ENCODE measurements at regions not wholly inside any gene's neighbourhood (a gene's known extent, or its start where the extent isn't known, plus 50 kb on each side); places are given as distances from the start of the nearest gene placed in this dataset.
"Not testable (repeated sequence)": the region's sequence is repeated elsewhere in the genome, so short reads cannot be mapped to it uniquely, and the experiment has no call there.

DNA sequence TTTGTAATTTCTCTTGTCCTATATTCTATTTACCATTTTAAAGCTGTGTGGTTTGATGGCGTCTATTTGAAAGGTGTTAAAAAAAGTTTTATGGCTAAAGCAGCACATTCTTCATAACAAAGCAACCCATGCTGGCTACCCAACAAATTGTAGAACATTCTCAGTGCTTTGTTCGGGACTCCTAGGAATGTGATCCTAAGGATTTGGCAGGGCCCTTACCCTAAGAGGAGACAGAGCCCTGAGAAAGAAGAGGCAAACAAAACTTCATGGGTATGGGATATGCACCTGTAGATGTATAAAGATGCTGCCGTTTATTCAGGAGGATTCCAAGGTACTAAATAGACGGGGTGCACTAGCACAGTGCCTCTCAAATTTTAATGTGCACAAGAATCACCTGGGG, 370.8 kb upstream of the DIPK2B start:
- no peak for DNase-seq (ENCODE audit: low spot score)

DNA sequence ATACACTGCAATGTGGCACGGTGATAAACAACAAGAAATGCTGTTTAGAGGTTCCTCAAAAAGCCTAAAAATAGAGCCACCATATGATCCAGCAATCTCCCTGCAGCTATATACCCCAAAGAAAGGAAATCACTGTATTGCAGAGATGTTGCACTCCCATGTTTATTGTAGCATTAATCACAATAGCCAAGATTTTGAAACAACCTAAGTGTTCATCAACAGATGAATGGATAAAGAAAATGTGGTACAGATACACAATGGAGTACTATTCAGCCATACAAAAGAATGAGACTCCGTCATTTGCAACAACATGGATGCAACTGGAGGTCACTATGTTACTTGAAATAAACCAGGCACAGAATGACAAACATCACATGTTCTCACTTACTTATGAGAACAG, 365.8 kb upstream of the DIPK2B start:
- DNase-seq (ENCODE audit: low spot score), result no peak

DNA sequence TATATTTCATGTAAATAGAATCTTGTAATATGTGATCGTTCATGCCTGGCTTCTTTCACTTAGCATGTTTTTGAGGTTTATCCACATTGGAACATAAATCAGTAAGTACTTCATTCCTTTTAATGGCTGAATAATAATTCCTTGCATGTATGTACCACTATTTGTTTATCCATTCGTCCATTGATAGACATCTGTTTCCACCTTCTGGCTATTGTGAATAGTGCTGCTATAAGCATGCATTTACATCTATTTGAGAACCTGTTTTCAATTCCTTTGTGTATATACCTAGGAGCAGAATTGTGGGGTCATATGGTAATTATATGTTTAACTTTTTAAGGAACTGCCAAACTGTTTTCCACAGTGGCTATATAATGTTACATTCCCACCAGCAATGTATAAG, 356.7 kb upstream of the DIPK2B start:
- no peak for DNase-seq (ENCODE audit: low spot score)

DNA sequence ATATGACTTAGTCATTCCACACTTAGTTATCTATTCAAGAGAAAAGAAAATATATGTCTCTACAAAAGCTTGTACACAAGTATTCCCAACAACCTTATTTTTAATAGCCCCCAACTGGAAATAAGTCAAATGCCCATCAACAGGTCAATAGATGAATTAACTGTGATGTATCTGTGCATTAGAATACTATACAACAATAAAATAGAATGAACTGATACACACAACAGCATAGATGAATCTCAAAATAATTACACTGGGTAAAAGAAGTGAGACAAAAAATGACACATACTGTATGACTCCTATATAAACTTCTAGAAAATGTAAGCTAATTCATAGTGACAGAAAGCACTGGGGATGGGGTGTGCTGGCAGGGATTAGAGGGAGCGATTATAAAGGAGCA, 354.1 kb upstream of the DIPK2B start:
- no peak for DNase-seq (ENCODE audit: low spot score)

DNA sequence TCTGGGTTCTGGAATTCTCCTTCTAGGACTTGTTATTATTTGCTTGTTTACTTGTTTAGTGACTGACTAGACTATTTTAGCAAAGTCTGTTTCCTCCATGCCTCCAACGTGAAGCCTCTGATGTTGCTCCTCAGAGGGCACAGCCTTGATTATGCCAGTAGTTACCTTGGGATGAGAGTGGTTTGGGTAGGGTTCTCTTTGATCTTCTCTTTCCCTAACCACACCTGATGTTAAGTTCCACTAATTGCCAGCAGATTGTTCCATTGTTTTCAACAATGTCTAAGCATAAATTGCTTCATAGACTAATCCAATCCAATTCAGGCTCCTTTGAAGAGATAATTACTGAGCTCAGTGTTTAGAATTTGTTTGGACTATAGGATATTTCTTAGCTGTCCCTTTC, 352.7 kb upstream of the DIPK2B start:
- no peak for DNase-seq (ENCODE audit: low spot score)

DNA sequence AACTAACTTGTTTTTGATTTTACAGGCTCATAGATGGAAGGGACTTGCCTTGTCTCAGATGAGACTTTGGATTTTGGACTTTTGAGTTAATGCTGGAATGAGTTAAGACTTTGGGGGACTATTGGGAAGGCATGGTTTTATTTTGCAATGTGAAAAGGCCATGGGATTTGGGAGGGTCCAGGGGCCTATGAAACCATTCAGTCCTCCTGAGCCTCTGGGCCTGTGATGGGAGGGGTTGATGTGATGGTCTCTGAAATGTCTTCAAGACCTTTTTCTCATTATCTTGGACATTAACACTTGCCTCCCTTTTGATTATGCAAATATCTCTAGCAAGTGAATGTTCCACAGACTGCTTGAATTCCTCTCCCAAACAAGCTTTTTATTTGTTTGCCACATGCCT, 346.0 kb upstream of the DIPK2B start:
- DNase-seq (ENCODE audit: low spot score), result not testable (repeated sequence)

DNA sequence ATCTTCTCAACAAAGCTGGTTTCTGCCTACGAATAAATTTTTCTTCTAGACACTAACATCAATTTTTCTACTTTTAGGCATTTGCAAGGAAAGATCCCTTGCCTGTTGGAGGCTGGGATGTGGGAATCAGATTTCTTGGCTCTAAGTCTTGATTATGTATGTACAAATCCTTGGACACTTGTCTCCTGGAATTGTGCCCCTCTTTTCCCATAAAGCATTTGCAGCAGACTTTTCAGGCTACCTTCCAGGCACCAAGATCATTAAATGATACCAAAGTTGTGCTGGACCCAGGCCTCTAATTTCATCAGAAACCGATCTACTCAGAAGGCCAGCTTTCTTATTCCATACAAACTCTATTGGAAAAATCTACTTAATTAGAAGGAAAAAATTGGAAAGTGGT, 339.5 kb upstream of the DIPK2B start:
- no peak for DNase-seq (ENCODE audit: low spot score)

DNA sequence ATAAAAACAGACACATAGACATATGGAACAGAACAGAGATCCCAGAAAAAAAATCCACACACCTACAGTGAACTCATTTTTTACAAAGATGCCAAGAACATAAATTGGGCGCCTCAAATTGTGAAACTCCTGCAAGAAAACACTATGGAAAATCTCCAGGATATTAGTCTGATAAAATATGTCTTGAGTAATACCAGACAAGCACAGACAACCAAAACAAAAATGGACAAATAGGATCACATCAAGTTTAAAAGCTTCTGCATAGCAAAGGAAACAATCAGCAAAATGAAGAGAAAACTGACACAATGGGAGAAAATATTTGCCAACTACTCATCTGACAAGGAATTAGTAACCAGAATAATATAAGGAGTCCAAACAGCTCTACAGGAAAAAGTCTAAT, 337.3 kb upstream of the DIPK2B start:
- no peak for DNase-seq (ENCODE audit: low spot score)

DNA sequence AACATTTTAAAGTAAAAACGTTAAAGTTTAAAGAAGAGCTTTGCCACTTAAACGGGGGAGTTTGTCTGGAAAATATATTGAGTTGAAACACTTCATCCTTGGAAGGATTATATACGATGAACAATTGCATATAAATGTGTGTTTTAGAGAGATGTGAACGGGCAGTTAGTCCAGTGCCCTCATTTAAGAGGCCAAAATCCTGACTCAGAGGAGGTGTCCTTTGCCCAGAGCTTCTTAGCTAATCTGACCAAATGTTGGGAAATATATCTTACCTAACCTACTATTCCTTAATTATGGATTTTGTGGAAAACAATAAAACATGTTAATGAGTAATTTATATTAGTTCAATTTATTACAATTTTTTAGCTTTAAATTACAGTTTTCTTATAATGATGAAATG, 327.2 kb upstream of the DIPK2B start:
- no peak for DNase-seq (ENCODE audit: low spot score)

DNA sequence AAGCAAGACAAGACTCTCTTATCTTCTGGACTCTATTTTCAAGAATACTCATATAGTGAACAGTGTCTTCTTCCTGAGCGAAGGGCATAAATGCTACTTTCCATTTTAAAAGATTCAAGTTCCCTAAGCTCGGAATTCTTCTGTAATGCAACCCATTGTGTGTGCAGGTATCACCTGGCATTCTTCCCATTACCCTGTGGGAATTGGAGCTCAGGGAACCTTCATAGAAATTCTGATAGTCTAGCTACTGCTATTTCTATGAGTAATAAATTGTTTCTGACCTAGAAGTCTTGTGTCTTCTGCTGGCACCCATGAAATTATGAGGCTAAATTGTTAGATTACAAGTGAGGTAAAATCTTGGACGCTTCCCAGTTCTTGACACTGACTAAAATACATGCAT, 324.1 kb upstream of the DIPK2B start:
- no peak for DNase-seq (ENCODE audit: low spot score)

DNA sequence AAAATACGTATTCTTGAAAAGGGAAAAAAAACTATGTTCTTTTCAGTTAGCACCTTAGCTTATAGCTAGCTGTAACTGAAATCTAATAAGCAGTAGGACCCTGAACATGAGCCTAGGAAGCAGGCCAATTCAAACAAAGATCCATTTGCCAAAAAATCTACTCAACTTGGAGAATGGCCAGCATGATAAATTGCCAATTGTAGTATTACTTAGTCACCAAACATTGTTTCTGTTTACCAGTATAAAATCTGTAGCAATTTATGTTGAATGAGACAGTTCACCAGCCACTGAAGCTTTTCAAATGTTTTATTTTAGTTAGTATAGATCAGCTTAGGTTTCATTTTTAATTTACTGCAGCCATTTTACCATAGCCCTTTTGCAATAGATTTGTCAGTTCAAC, 323.6 kb upstream of the DIPK2B start:
- DNase-seq (ENCODE audit: low spot score), result no peak

DNA sequence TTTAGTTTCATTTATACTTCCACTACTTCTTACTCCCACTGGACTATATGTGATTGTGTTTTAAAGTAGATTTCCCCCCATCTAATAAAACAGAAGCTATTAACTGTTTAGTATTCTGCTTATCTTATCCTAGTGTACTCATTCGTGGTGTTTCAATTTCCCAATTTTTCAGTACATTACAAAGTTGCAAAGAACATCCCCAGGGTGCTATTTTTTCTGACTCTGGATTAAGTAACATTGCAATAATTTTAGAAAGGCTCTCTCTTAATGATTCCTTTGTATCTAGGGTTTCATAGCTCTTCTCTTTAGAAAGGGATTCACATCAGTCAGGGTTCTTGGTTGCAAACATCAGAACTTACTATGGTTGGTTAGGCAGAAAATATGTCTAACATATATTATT, 317.9 kb upstream of the DIPK2B start:
- no peak for DNase-seq (ENCODE audit: low spot score)

DNA sequence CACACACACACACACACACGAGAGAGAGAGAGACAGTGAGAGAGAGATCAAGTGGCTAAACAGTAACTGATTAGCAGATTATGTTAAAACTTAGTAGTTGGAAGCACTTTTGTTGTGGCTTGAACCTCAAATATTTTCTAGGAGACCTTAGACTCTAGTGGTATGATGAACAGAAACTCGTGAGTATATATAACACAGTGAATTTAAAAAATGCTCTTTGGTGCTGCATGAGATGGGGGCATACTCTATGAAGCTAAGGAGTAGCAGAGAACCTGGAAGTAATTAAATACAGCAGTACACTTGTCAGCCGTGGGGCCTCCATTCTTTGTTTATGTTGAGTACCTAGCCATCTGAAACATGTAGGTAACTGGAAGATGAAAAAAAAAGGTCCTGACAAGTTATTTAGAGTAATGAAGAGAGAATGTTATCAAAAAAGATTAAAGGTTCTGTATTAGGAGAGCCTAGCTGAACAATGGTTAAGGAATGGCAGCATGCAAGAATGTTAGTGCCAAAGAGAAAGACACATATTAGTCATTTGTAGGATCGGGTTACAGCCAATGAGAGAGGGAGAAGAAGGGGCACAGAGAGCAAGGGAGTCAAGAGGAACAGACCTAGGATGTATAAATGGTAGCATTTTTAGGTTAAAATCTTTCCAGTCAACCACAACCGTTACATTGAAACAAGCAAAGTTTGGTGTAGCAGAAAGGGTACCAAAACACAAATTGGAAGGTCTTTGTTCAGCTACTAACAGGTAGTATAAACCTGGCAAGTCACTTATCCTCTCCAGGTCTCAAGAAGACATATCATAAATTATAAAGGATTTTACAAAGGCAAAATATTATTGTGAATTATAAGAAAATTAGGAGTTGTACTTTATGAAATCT, 316.7 kb upstream of the DIPK2B start:
- DNase-seq (ENCODE audit: low spot score), result no peak

DNA sequence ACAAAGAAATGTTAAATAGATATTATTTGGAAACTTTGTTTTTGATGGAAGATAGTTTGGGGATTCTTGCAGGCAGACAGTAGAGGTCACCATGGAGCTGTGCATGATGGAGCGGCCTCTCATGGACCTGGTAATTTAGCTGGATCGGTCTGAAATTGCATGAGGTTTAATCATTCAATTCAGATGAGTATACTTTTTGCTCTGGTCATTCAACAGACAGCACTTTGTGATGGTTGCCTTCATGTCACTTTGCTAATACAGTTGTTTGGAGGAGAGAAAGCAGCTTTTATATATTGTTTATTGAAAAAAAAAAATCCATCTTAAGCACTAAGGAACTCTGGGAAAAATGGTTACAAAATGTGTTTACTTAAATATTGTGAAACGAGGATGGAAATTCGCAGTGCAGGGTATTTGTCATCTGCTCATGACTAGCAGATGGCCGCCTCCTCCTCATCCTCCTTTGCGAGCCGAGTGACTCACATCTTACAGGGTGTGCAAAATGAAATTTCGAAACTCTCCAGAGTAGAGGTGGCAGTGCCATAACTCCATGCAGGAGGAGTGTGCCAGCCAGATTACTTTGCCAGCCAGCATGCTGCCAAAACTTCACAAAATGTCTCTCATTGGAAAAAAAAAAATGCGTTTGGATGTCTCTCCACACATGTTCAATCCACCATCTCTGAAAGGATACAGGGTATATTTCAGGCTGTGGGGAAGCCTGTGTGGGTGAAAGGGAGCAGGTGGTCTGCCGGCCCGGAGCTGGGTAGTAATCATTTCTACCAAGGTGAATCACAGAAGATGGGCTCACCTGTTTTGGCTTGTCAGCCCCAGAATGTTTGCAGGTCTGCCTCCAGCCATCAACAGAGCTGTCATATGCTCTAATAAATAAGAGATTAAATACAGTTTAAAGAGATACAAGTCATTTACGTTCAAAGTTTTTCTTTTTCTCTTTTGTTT, 314.9 kb upstream of the DIPK2B start:
- no peak for DNase-seq (ENCODE audit: low spot score)

DNA sequence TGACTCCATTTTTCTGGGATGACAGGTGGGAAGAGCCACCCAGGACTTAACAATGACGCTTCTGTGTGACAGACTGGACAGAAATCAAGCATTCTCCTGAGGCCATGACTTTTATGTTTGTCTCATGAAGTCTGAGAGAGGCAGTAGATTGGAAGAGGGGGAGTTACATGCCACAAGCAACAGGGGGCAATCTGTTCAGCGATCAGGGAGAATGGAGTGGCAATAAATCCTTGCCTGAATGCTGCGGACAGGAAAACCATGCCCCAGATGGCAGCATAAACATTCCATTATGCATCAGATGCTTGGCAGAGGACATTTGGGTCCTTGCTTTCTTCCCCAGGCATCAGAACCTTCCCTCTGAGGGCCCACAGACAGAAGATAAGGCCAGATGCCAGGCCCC, 312.4 kb upstream of the DIPK2B start:
- DNase-seq (ENCODE audit: low spot score), result no peak

DNA sequence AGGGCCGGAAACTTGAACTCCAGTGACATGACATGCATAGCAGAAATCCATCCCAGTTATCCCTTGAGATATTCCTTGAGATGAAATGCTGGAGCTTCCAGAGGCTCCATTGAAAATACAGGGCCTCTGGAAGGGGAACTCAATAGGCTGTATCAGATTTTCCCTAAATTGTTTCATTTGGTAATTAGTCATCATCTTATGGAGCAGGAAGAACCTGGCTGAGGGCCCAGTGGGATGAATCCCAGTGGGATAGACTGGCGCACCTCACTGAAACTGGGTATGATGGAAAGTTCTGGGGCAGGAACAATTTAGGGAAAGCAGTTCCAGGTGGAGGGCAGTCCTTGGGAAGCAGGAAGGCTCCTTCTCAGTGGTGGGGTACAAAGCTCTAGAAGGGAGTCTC, 307.8 kb upstream of the DIPK2B start:
- DNase-seq (ENCODE audit: low spot score), result no peak

DNA sequence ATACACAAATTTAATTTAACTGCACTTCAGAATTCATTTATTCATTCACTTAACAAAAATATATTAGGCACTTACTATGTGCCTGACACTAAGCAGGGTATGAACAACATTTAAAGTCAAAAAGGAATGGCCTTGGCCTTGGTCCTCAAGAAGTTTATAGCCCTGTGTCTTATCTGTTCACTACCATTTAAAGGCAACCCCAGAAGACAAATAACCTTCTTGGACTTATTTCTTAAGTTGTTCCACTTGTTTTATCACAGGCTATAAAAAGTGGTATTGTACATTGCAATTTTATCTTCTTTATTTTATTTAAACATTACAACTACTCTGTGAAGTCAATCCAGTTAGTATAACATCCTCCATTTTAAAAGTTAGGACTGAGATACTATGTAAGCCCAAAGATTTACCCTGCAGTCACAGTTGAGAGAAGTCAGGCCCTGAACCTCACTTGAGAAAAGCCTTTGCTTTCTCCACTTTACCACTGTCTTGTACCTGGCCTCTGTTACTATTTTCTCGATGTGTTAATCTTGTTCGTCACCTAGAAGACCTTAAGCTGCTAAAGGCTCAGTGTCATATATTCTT, 305.6 kb upstream of the DIPK2B start:
- DNase-seq (ENCODE audit: low spot score), result no peak

DNA sequence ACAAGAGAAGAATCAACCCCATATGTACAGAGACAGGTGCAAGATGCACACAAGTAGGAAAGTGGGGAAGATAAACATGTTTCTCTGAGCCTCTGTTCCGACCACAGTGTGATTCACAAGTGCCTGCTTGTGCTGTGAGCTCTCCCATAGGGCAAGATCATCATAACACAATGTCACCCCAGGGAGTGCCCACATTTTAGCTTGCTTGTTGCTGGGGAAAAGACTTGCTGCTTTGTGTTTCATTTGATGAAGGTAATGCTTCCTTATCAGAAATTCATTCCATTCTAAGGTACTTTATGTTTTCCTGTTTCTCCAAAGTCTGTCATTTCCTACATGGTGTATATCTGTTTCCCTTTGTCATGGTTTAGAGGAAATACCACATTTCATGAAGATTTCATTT, 304.5 kb upstream of the DIPK2B start:
- DNase-seq (ENCODE audit: low spot score), result no peak

DNA sequence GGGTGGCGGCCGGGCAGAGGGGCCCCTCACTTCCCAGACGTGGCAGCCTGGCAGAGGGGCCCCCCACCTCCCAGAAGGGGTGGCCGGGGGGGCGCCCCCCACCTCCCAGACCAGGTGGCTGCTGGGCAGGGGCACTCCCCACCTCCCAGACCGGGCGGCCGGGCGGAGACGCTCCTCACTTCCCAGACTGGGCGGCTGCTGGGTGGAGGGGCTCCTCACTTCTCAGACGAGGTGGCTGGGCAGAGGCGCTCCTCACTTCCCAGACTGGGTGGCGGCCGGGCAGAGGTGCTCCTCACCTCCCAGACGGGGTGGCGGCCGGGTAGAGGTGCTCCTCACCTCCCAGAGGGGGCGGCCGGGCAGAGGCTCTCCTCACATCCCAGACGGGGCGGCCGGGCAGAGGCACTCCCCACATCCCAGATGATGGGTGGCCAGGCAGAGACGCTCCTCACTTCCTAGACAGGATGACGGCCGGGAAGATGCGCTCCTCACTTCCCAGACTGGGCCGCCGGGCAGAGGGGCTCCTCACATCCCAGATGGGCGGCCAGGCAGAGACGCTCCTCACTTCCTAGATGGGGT, 303.2 kb upstream of the DIPK2B start:
- DNase-seq (ENCODE audit: low spot score), result not testable (repeated sequence)

DNA sequence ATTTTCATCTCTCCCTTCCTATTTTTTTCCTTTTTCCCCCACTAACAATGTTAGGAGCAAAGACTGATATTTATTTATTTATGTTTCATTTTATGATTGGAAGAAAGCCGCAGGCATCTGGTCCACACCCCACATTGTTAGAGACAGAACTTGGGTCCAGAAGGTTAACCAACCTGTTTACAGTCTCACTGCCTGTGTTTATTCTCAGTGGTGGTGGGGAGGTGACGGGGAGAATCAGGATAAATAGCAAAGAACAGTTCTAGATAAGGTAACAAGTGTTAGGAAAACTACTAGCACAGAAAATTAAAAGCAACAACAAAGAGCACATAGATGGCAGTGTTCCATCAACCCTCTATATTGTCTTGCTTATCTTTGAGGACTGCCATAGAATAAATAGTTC, 301.7 kb upstream of the DIPK2B start:
- DNase-seq (ENCODE audit: low spot score), result no peak

DNA sequence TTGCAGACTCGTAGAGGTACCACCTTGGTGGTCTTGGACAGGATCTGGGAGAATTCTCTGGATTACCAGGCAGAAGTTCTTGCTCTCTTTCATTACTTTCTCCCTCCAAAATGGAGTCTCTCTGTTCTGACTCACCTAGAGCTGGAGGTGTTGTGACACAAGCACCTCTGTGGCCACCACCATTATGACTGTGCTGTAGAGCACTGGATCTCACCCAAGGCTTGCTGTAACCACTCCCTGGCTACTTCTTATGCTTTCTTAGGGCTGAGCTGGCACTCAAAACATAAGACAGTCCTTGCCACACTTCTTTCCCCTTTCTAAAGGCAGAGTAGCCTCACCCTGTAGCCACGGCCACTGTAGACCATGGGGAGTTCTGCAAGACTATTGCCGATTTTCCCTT, 296.6 kb upstream of the DIPK2B start:
- no peak for DNase-seq (ENCODE audit: low spot score)

DNA sequence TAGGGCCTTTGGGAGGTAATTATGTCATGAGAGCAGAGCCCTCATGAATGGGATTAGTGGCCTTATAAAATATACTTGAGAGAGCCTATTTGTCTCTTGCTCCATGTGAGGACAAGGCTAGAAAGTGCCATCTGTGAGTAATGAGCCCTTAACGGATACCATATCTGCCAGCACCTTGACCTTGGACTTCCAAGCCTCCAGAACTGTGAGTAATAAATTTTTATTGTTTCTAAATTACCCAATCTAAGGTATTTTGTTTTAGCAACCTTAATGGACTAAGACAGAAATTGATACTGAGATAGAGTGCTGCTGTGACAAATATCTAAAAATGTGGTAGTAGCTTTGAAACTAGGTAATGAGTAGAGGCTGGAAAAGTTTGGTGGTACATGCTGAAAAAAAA, 285.0 kb upstream of the DIPK2B start:
- DNase-seq (ENCODE audit: low spot score), result no peak
